NB4 (cell line): ENCODE measurements at regions not wholly inside any gene's neighbourhood (a gene's known extent, or its start where the extent isn't known, plus 50 kb on each side); places are given as distances from the start of the nearest gene placed in this dataset.

ENCODE experiments used
- DNase-seq: peaks from one replicate; pipeline ENCODE4 v3.0.0; 2010; ENCODE audit warnings: low read depth
- H3K4me3 ChIP-seq: one replicate; pipeline ENCODE4 v1.5.1; 2011; ENCODE audit warnings: mild to moderate bottlenecking, low read depth, low read length, moderate library complexity
- CTCF ChIP-seq: IDR thresholded peaks from one replicate; pipeline ENCODE4 v1.5.1; 2012; ENCODE audit warnings: low read depth, low read length
- MAX ChIP-seq: IDR thresholded peaks from 2 replicates; pipeline ENCODE4 v1.6.1; 2011; ENCODE audit warnings: low read depth, low read length
- MYC ChIP-seq: IDR thresholded peaks from 2 replicates; pipeline ENCODE4 v1.6.1; 2011; ENCODE audit warnings: low read depth, low read length
- POLR2A ChIP-seq: IDR thresholded peaks from 2 replicates; pipeline ENCODE4 v1.6.1; 2011; ENCODE audit warnings: mild to moderate bottlenecking; ENCODE audit not compliant: insufficient read length; ENCODE audit errors: extremely low read depth

GRCh38 chr4:34261799-34262314 is 1982.5 kb downstream of the ARAP2 start:
- no peak overlapping the region for H3K4me3 ChIP-seq
- TF ChIP-seq MYC (no peak), MAX (no peak), POLR2A (no peak), CTCF (no peak)
- no peak for DNase-seq

- no peak for DNase-seq
- no peak for TF ChIP-seq CTCF
- TF ChIP-seq MAX: no peak
- no peak for TF ChIP-seq POLR2A
- TF ChIP-seq MYC: no peak
- H3K4me3 ChIP-seq: no peak overlapping the region
Measured at GRCh38 chr4:34269613-34270012, 1974.7 kb downstream of the ARAP2 start.

GRCh38 chr4:34271479-34272355 is 1972.6 kb downstream of the ARAP2 start:
- TF ChIP-seq MAX (no peak), CTCF (no peak), POLR2A (no peak), MYC (no peak)
- no peak for DNase-seq
- no peak overlapping the region for H3K4me3 ChIP-seq

GRCh38 chr4:34279011-34279410 is 1965.3 kb downstream of the ARAP2 start:
- DNase-seq: no peak
- no peak for TF ChIP-seq MAX
- no peak for TF ChIP-seq POLR2A
- TF ChIP-seq CTCF: no peak
- TF ChIP-seq MYC: no peak
- H3K4me3 ChIP-seq: no peak overlapping the region

GRCh38 chr4:34280131-34280530 is 1964.2 kb downstream of the ARAP2 start:
- H3K4me3 ChIP-seq: no peak overlapping the region
- no peak for TF ChIP-seq MYC
- no peak for TF ChIP-seq CTCF
- TF ChIP-seq POLR2A: no peak
- no peak for TF ChIP-seq MAX
- no peak for DNase-seq
